Liver (tissue), 8 donors: ENCODE measurements at regions not wholly inside any gene's neighbourhood (a gene's known extent, or its start where the extent isn't known, plus 50 kb on each side); places are given as distances from the start of the nearest gene placed in this dataset.

ENCODE experiments used
- DNase-seq: peaks from one replicate; pipeline ENCODE4 v3.0.0-alpha.2; 2017; ENCODE audit warnings: low spot score
- H3K27ac ChIP-seq, 2 donors: one replicate each; pipeline ENCODE4 v1.7.0; 2013; ENCODE audit warnings: inconsistent platforms in 2 of 2, low read length in 2 of 2, control low read depth in 1 of 2, low read depth in 1 of 2, mild to moderate bottlenecking in 1 of 2
- H3K27me3 ChIP-seq, 4 donors: one replicate each; pipeline versions ENCODE4 v1.6.1 to v1.7.0; 2013; ENCODE audit warnings: low read length in 3 of 4, inconsistent platforms in 1 of 4, mild to moderate bottlenecking in 1 of 4, moderate library complexity in 1 of 4; ENCODE audit not compliant: control insufficient read depth in 4 of 4, insufficient read depth in 4 of 4
- H3K36me3 ChIP-seq, 4 donors: one replicate each; pipeline versions ENCODE4 v1.6.1 to v1.7.0; 2013; ENCODE audit warnings: low read length in 3 of 4, mild to moderate bottlenecking in 3 of 4, low read depth in 1 of 4, moderate library complexity in 1 of 4; ENCODE audit not compliant: control insufficient read depth in 4 of 4, insufficient read depth in 3 of 4
- H3K4me1 ChIP-seq, 4 donors: one replicate each; pipeline versions ENCODE4 v1.6.1 to v1.7.0; 2013; ENCODE audit warnings: low read length in 3 of 4, mild to moderate bottlenecking in 3 of 4, moderate library complexity in 1 of 4; ENCODE audit not compliant: control insufficient read depth in 4 of 4, insufficient read depth in 4 of 4
- H3K4me3 ChIP-seq, 3 donors: one replicate each; pipeline versions ENCODE4 v1.6.1 to v1.7.0; 2013; ENCODE audit warnings: low read length in 3 of 3, control low read depth in 1 of 3, low read depth in 1 of 3, mild to moderate bottlenecking in 1 of 3
- H3K9ac ChIP-seq, 2 donors: one replicate each; pipeline ENCODE4 v1.7.0; 2013; ENCODE audit warnings: low read length in 2 of 2, mild to moderate bottlenecking in 2 of 2, moderate library complexity in 2 of 2, control low read depth in 1 of 2, low read depth in 1 of 2
- H3K9me3 ChIP-seq, 4 donors: one replicate each; pipeline versions ENCODE4 v1.6.1 to v1.7.0; 2013; ENCODE audit warnings: low read length in 3 of 4; ENCODE audit not compliant: control insufficient read depth in 4 of 4
- EGR1 ChIP-seq, 2 donors: IDR thresholded peaks; 2 replicates each; pipeline ENCODE4 v1.6.1; 2016 to 2018; ENCODE audit warnings: antibody characterized with exemption in 2 of 2, low read depth in 2 of 2
- FOXA1 ChIP-seq: IDR thresholded peaks from 2 replicates; pipeline ENCODE4 v1.6.1; 2016; ENCODE audit warnings: antibody characterized with exemption
- FOXA2 ChIP-seq: IDR thresholded peaks from 2 replicates; pipeline ENCODE4 v1.6.1; 2016; ENCODE audit warnings: antibody characterized with exemption
- GABPA ChIP-seq, 2 donors: IDR thresholded peaks in 1 of 2; conservative IDR thresholded peaks in 1 of 2; 2 replicates each; pipeline ENCODE4 v1.6.1; 2016; ENCODE audit warnings: antibody characterized with exemption in 2 of 2, mild to moderate bottlenecking in 1 of 2, moderate library complexity in 1 of 2
- HNF4A ChIP-seq, 2 donors: conservative IDR thresholded peaks; 2 replicates each; pipeline ENCODE4 v1.6.1; 2016; ENCODE audit warnings: antibody characterized with exemption in 2 of 2, mild to moderate bottlenecking in 2 of 2
- HNF4G ChIP-seq: IDR thresholded peaks from 2 replicates; pipeline ENCODE4 v1.6.1; 2016; ENCODE audit warnings: antibody characterized with exemption
- JUND ChIP-seq, 2 donors: IDR thresholded peaks; 2 replicates each; pipeline ENCODE4 v1.6.1; 2016; ENCODE audit warnings: antibody characterized with exemption in 2 of 2
- NR2F2 ChIP-seq: IDR thresholded peaks from 2 replicates; pipeline ENCODE4 v1.6.1; 2016; ENCODE audit warnings: antibody characterized with exemption
- RAD21 ChIP-seq, 2 donors: IDR thresholded peaks; 2 replicates each; pipeline ENCODE4 v1.6.1; 2016; ENCODE audit warnings: antibody characterized with exemption in 2 of 2, mild to moderate bottlenecking in 2 of 2
- RXRA ChIP-seq, 2 donors: IDR thresholded peaks; 2 replicates each; pipeline ENCODE4 v1.6.1; 2017 to 2018; ENCODE audit warnings: antibody characterized with exemption in 2 of 2, mild to moderate bottlenecking in 1 of 2
- SP1 ChIP-seq: IDR thresholded peaks from 2 replicates; pipeline ENCODE4 v1.6.1; 2018; ENCODE audit warnings: antibody characterized with exemption, mild to moderate bottlenecking
- TAF1 ChIP-seq: conservative IDR thresholded peaks from 2 replicates; pipeline ENCODE4 v1.6.1; 2016; ENCODE audit warnings: antibody characterized with exemption, mild to moderate bottlenecking
- YY1 ChIP-seq: IDR thresholded peaks from 2 replicates; pipeline ENCODE4 v1.6.1; 2016; ENCODE audit warnings: antibody characterized with exemption, mild to moderate bottlenecking
- WGBS: extraction: QIAGEN DNeasy Blood & Tissue Kit; methylation state at CpG from one replicate; pipeline ENCODE4 v1.1.7; 2013; 5-methylcytosine and 5-hydroxymethylcytosine counted together
- TF ChIP-seq, protein P1 (sequence below): IDR thresholded peaks from 2 replicates; pipeline ENCODE4 v1.6.1; 2016; ENCODE audit warnings: antibody characterized with exemption, mild to moderate bottlenecking
- TF ChIP-seq, protein P2 (sequence below): IDR thresholded peaks from 2 replicates; pipeline ENCODE4 v1.6.1; 2016; ENCODE audit warnings: antibody characterized with exemption
- TF ChIP-seq, protein P3 (sequence below): fragments of 150-350 bp; IDR thresholded peaks from 2 replicates; pipeline ENCODE4 v1.5.1; 2017; ENCODE audit warnings: improper control_type of control experiment, low read depth, low read length; ENCODE audit not compliant: missing input control
- TF ChIP-seq, protein P4 (sequence below): IDR thresholded peaks from 2 replicates; pipeline ENCODE4 v1.6.1; 2016; ENCODE audit warnings: antibody characterized with exemption
- TF ChIP-seq, protein P5 (sequence below): IDR thresholded peaks from 2 replicates; pipeline ENCODE4 v1.6.1; 2016; ENCODE audit warnings: antibody characterized with exemption
- donor health status: healthy.
- donor health status: healthy.
- donor health status: healthy.
- donor health status: healthy.
- donor health status: healthy.

DNA sequence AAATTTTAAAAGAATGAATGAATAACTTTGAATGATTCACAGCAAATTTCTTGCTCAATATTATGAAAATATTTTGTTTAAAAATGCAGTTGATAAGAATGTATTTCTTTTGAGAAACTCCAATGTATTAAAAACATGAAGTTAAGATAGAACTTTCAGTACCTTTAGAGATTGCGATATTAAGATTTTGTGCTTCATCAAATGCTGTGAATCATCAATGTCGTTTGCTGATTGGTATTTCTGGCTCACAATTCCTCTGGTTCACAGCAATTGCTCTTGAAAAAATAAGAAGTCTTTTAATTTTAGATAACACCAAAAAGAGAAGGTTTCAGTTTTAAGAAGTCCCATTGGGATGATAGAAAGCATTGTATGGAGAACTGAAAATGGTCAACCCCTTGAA is 228.7 kb downstream of the IKZF2 start:
- H3K27ac ChIP-seq = no peak overlapping the region
- peaks cover 0 to 3% (median 0%) of the 10 kb centered on the region in 4 donors for H3K9me3 ChIP-seq
- H3K4me1 ChIP-seq = no peaks in the 10 kb centered on the region
- WGBS = 83% methylated on average over 2 of the region's 2 CpGs
- no peak overlapping the region for H3K9ac ChIP-seq
- TF ChIP-seq HNF4G = no peak
- TF ChIP-seq, protein P1, sequence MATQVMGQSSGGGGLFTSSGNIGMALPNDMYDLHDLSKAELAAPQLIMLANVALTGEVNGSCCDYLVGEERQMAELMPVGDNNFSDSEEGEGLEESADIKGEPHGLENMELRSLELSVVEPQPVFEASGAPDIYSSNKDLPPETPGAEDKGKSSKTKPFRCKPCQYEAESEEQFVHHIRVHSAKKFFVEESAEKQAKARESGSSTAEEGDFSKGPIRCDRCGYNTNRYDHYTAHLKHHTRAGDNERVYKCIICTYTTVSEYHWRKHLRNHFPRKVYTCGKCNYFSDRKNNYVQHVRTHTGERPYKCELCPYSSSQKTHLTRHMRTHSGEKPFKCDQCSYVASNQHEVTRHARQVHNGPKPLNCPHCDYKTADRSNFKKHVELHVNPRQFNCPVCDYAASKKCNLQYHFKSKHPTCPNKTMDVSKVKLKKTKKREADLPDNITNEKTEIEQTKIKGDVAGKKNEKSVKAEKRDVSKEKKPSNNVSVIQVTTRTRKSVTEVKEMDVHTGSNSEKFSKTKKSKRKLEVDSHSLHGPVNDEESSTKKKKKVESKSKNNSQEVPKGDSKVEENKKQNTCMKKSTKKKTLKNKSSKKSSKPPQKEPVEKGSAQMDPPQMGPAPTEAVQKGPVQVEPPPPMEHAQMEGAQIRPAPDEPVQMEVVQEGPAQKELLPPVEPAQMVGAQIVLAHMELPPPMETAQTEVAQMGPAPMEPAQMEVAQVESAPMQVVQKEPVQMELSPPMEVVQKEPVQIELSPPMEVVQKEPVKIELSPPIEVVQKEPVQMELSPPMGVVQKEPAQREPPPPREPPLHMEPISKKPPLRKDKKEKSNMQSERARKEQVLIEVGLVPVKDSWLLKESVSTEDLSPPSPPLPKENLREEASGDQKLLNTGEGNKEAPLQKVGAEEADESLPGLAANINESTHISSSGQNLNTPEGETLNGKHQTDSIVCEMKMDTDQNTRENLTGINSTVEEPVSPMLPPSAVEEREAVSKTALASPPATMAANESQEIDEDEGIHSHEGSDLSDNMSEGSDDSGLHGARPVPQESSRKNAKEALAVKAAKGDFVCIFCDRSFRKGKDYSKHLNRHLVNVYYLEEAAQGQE = no peak
- TF ChIP-seq FOXA2 = no peak
- no peak for TF ChIP-seq FOXA1
- TF ChIP-seq YY1 = no peak
- TF ChIP-seq HNF4A (conservative IDR thresholded peaks at IDR 0.05) = no peak
- no peak for TF ChIP-seq RAD21 (IDR thresholded peaks at IDR 0.05)
- TF ChIP-seq RXRA (IDR thresholded peaks at IDR 0.05) = no peak
- no peak for TF ChIP-seq JUND (IDR thresholded peaks at IDR 0.05)
- TF ChIP-seq NR2F2 = no peak
- TF ChIP-seq, protein P2, sequence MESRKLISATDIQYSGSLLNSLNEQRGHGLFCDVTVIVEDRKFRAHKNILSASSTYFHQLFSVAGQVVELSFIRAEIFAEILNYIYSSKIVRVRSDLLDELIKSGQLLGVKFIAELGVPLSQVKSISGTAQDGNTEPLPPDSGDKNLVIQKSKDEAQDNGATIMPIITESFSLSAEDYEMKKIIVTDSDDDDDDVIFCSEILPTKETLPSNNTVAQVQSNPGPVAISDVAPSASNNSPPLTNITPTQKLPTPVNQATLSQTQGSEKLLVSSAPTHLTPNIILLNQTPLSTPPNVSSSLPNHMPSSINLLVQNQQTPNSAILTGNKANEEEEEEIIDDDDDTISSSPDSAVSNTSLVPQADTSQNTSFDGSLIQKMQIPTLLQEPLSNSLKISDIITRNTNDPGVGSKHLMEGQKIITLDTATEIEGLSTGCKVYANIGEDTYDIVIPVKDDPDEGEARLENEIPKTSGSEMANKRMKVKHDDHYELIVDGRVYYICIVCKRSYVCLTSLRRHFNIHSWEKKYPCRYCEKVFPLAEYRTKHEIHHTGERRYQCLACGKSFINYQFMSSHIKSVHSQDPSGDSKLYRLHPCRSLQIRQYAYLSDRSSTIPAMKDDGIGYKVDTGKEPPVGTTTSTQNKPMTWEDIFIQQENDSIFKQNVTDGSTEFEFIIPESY = no peak
- no peak for TF ChIP-seq GABPA (IDR thresholded peaks at IDR 0.05 in 1 of 2, conservative IDR thresholded peaks at IDR 0.05 in 1 of 2)
- no peak for TF ChIP-seq EGR1 (IDR thresholded peaks at IDR 0.05; ENCODE audit: low read depth in 2 of 2)
- TF ChIP-seq, protein P3, sequence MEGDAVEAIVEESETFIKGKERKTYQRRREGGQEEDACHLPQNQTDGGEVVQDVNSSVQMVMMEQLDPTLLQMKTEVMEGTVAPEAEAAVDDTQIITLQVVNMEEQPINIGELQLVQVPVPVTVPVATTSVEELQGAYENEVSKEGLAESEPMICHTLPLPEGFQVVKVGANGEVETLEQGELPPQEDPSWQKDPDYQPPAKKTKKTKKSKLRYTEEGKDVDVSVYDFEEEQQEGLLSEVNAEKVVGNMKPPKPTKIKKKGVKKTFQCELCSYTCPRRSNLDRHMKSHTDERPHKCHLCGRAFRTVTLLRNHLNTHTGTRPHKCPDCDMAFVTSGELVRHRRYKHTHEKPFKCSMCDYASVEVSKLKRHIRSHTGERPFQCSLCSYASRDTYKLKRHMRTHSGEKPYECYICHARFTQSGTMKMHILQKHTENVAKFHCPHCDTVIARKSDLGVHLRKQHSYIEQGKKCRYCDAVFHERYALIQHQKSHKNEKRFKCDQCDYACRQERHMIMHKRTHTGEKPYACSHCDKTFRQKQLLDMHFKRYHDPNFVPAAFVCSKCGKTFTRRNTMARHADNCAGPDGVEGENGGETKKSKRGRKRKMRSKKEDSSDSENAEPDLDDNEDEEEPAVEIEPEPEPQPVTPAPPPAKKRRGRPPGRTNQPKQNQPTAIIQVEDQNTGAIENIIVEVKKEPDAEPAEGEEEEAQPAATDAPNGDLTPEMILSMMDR = no peak
- TF ChIP-seq TAF1 = no peak
- TF ChIP-seq, protein P4, sequence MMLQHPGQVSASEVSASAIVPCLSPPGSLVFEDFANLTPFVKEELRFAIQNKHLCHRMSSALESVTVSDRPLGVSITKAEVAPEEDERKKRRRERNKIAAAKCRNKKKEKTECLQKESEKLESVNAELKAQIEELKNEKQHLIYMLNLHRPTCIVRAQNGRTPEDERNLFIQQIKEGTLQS = no peak
- no peak for TF ChIP-seq SP1
- TF ChIP-seq, protein P5, sequence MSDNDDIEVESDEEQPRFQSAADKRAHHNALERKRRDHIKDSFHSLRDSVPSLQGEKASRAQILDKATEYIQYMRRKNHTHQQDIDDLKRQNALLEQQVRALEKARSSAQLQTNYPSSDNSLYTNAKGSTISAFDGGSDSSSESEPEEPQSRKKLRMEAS = no peak
- no peak for DNase-seq
- H3K4me3 ChIP-seq = no peak overlapping the region
- no peaks in the 10 kb centered on the region for H3K27me3 ChIP-seq
- H3K36me3 ChIP-seq = no peaks in the 10 kb centered on the region

DNA sequence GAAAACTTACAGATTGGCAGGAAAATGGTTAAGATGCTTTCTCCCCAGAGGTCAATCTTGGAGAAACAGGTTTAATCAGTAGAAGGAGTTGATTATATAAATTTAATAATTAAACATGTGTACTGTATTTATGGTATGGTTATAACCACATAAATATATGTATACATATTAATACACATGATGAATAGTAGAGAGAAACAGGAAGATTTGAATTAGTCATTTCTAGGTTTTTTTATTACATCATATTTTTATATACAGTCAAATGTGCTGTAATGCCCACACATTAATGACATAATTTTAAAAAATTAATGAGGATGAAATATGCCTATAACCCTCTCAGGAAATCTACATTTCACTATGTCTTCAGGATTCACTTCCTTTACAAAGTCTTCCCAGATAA is 229.7 kb downstream of the IKZF2 start:
- Histone ChIP-seq H3K9me3 (peaks cover 0 to 3% (median 0%) of the 10 kb centered on the region in 4 donors), H3K4me1 (no peaks in the 10 kb centered on the region), H3K27ac (no peak overlapping the region), H3K27me3 (no peaks in the 10 kb centered on the region), H3K4me3 (no peak overlapping the region), H3K9ac (no peak overlapping the region), H3K36me3 (no peaks in the 10 kb centered on the region)
- TF ChIP-seq YY1 = no peak
- no peak for TF ChIP-seq RAD21 (IDR thresholded peaks at IDR 0.05)
- no peak for TF ChIP-seq RXRA (IDR thresholded peaks at IDR 0.05)
- TF ChIP-seq NR2F2 = no peak
- TF ChIP-seq, protein P2 = no peak
- no peak for TF ChIP-seq FOXA1
- TF ChIP-seq, protein P5 = no peak
- DNase-seq = no peak
